SHP77 (cell line): ENCODE measurements at regions not wholly inside any gene's neighbourhood (a gene's known extent, or its start where the extent isn't known, plus 50 kb on each side); places are given as distances from the start of the nearest gene placed in this dataset.

Source experiments
- DNase-seq, 2 experiments: peaks; one replicate each; lab custom pipeline; 2025; lab: John Stamatoyannopoulos, UW

- no peak for DNase-seq
Measured at GRCh38 chr16:65212240-65212639, 90.4 kb upstream of the CDH11 start.

DNA sequence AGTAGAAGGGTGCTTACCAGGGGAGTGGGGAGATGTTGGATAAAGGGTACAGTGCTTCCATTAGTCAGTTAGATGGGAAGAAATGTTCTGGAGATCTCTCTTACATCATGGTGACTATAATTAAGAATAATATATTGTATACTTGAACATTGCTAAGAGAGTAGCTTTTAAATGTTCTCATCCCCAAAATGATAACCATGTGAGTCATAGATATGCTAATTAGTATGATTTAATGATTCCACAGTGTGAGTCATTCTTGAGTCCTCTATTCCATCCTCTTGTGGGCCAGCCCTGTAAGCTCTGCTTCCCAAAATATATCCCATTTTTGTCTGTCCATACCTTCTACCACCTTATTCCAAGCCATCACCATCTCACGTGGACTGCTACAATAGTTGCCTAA is 80.6 kb upstream of the CDH11 start:
- DNase-seq = no peak

DNA sequence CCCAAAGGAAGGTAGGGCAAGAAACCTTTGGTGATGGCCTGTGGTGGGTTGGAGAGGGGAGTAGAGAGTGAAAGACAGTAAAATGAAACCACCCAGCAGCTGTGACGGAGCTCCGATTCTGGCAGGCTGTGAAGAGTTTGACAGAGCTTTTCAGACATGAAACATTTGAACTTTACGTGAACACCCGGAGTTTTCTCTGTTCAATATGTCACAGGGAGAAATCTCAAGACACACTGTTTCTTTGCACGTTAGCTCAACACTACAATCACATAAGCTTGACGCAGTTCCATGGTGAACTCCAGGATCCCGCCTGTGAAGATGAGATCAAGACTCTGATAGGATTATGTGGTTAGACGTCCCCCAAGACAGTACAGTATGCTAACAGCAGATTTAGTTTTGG is 79.6 kb upstream of the CDH11 start:
- DNase-seq = no peak

DNA sequence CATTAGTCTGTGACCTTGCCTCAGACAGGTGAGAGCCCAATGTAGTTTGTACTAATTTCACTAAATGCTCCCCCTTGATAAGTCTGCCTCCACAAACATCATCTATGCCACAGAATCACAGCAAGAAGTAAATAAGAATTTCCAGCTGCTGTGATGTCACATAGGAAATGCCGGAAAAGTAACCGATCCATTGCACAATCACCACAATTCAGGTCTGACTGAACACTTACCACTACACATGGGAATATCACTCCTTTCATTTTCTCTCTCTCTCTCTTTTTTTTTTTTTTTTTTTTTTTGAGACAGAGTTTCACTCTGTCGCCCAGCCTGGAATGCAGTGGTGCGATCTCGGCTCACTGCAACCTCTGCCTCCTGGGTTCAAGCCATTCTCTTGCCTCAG is 79.0 kb upstream of the CDH11 start:
- no peak for DNase-seq

DNA sequence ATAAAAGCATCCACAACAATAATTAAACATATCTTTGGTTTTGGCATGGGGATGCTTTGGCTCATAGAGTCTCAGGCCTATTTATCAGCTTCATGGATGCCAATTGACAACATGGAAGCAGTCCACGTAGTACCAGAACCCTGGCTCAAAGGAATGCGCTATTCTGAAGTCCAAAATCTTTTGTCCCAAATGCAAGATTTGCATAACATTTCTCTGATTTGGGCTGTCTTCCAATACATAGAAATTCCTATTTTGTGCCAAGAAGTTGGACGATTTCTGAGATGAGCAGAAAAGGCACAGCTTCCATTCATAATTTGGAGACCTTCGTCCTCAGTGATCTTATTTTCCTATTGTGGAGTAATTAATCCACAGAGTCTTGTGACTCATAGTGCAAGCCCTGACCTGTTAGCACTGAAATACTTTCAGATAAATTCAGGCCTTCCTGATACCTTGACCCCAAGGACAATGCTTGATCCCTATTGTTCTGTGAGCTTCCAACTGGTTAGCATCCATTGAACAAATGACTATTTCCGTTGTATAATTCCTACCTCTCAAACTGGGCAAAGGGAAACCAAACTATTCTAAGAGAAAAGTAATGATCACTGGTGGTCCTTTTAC is 78.4 kb upstream of the CDH11 start:
- DNase-seq = no peak

DNA sequence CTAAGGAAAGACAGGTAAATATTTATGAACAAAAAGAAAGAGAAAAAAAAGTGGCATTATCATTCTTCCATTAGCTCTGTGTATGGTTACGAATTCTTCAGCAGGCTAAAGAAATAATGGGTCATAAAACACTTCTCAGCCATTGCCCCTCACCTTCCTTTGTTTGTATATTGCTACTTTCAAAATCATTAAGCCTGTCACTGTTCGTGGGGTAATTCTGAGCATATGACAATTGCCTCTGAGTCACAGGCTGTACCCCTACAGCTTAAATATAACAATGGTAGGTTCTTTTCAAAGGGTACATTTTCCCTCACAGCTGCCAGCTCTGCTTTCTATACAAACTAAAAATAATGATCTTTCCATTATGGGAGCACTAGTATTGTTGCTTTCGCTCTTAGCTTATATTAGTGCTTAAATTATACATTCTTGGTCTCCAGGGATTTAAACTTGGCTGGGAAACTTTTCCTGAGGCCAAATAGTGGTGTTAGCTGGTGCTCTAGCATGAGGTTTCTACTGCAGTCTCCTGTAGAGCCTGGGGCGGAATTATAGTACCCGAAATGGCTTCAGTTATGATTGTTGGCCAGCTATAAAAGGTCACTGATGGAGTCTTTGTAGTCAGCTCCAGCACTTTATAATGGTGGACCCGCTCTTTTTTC is 74.7 kb upstream of the CDH11 start:
- DNase-seq = no peak

- no peak for DNase-seq
Measured at GRCh38 chr16:65195998-65196397, 74.1 kb upstream of the CDH11 start.

DNA sequence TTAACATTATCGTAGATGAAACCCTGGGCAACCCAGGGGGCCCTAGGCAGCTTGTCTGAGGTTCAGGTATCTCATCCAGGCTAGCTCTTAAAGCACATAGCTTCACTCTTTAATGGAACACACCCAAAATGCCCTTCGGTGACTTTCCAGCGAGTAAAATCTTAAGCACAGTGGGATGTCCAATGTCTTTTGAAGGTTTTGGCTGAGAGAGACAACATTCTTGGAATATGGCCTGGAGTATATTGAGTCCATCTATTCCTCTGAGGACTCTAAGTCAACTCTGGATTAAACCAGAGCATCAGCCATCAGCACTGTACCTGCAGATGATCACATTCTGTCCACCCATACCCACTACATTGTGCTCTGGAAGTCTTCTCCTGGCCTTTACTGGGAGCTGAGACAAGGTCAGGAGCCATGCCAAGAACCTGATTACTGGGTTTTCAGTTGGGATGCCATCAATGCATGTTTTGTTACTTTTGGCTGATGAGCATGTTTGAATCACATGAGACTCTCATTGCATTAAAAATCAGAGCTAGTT is 63.4 kb upstream of the CDH11 start:
- DNase-seq = no peak

DNA sequence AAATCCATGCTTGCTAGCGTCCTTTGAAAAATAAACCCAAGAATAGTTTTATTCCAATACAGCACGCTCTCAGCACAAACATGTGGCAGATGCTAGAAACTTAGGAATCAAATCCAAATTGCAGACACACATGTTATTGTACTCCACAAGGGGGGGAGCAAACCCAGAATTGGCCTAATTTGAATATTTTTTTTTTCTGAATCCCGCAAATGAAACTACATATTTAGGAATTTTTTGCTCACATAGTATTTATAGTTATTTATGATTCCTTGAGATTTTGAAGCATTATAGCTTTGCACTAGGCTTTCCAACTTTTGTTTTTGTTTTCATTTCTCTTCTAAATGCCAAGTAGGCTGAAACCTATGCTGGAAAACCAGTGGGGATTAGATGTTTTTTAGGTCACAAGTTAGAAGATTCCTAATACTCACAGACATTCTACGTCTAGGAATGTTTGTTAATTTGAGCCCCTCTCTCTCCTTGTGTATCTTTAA is 59.3 kb upstream of the CDH11 start:
- DNase-seq = no peak

DNA sequence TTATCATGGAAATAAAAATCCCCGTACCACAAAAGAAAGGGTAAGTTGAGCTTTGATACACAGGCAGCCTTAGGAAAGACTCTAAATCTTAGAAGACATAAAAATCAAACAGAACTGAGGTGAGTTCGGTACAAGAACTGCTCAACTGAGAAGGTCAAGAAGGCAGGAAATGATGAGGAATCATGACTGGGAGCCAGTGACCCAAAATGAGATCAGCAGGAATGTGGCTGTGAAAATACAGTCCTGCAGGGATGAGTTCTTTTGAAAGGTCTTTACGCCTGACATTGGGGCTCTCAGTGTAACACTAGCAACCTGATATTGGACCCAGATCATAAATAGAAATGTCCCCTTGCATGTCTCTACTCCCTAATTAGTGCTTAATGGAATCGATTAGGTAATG is 56.3 kb upstream of the CDH11 start:
- DNase-seq = no peak

DNA sequence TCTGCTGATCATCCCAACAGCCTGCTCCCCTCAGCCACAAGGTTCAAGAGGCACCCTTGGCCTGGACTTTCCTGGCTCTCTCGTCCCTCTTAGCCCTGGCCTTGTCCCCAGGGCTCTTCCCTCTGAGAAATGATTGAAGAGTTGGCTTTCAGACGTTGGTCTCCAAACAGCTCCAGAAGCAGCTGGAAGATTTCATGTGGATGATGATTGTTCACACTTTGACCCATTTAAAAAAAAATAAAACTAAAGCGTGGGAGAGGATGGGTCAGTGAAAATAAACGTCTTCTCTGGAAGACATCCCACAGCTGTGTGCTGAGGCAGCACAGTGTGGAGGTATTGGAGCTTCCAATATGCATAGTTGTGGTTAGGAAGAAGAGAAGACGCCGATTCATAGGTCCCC is 54.7 kb upstream of the CDH11 start:
- no peak for DNase-seq

- DNase-seq = no peak
Measured at GRCh38 chr16:65172356-65172755, 50.5 kb upstream of the CDH11 start.
